CD4-positive, CD25-positive, alpha-beta regulatory T cell (primary cell): ENCODE measurements at regions not wholly inside any gene's neighbourhood (a gene's known extent, or its start where the extent isn't known, plus 50 kb on each side); places are given as distances from the start of the nearest gene placed in this dataset.

Experiments
- ATAC-seq, 2 donors: fragments of 150-1000 bp; cut with Tn5 transposase; one replicate each; pipeline ENCODE4 v1.10.0; 2021; ENCODE audit warnings: low read depth in 2 of 2, moderate number of reproducible peaks in 2 of 2, moderate library complexity in 1 of 2
- DNase-seq, 3 donors: peaks; one replicate each; pipeline versions ENCODE4 v3.0.0 to v3.0.0-alpha.2; 2012 to 2022; ENCODE audit warnings: mixed read lengths in 1 of 3
- H3K27ac ChIP-seq: one replicate; pipeline ENCODE4 v1.7.0; 2013; ENCODE audit warnings: mild to moderate bottlenecking, low read length; ENCODE audit not compliant: insufficient read depth, poor library complexity, severe bottlenecking
- H3K27me3 ChIP-seq: one replicate; pipeline ENCODE4 v1.7.0; 2013; ENCODE audit warnings: low read length; ENCODE audit not compliant: control insufficient read depth, insufficient read depth
- H3K36me3 ChIP-seq: one replicate; pipeline ENCODE4 v1.7.0; 2013; ENCODE audit warnings: mild to moderate bottlenecking, low read length, moderate library complexity; ENCODE audit not compliant: control insufficient read depth, insufficient read depth
- H3K4me1 ChIP-seq: 2 replicates; pipeline ENCODE4 v1.7.0; 2013; ENCODE audit warnings: mild to moderate bottlenecking, low read length; ENCODE audit not compliant: insufficient read depth, control insufficient read depth, poor library complexity, severe bottlenecking
- H3K4me3 ChIP-seq: one replicate; pipeline ENCODE4 v1.7.0; 2013; ENCODE audit warnings: low read depth, mild to moderate bottlenecking, low read length, moderate library complexity
- H3K9me3 ChIP-seq, 2 experiments: 1 replicate in 1 of 2; 2 replicates in 1 of 2; pipeline ENCODE4 v1.7.0; 2013; ENCODE audit warnings: low read length in 2 of 2, mild to moderate bottlenecking in 1 of 2, moderate library complexity in 1 of 2; ENCODE audit not compliant: control insufficient read depth in 2 of 2
- H3K27ac Mint-ChIP-seq, 3 donors: one replicate each; pipeline ENCODE4 v1.8.0; 2020 to 2022; ENCODE audit warnings: mild to moderate bottlenecking in 3 of 3, mixed read lengths in 3 of 3, moderate library complexity in 2 of 3
- H3K27me3 Mint-ChIP-seq: one replicate; pipeline ENCODE4 v1.8.0; 2022; ENCODE audit warnings: mild to moderate bottlenecking, mixed read lengths
- H3K36me3 Mint-ChIP-seq: one replicate; pipeline ENCODE4 v1.8.0; 2020; ENCODE audit warnings: mixed read lengths
- H3K4me1 Mint-ChIP-seq, 4 donors: one replicate each; pipeline ENCODE4 v1.8.0; 2020 to 2022; ENCODE audit warnings: mixed read lengths in 4 of 4, mild to moderate bottlenecking in 1 of 4
- H3K4me3 Mint-ChIP-seq, 4 donors: one replicate each; pipeline ENCODE4 v1.8.0; 2020 to 2022; ENCODE audit warnings: mild to moderate bottlenecking in 4 of 4, mixed read lengths in 4 of 4, moderate library complexity in 3 of 4
- H3K9me3 Mint-ChIP-seq, 7 donors: one replicate each; pipeline ENCODE4 v1.8.0; 2020 to 2022; ENCODE audit warnings: mixed read lengths in 7 of 7, mild to moderate bottlenecking in 3 of 7, moderate library complexity in 2 of 7

GRCh38 chr4:170627418-170627817 lies 537.7 kb upstream of the AADAT start:
- no peak for ATAC-seq
- Mint-ChIP-seq H3K27ac (no peak overlapping the region), H3K27me3 (no peaks in the 10 kb centered on the region), H3K36me3 (no peaks in the 10 kb centered on the region), H3K4me1 (no peaks in the 10 kb centered on the region), H3K4me3 (no peak overlapping the region), H3K9me3 (peaks cover 5 to 51% (median 17%) of the 10 kb centered on the region in 7 donors)
- Histone ChIP-seq H3K4me1 (no peaks in the 10 kb centered on the region), H3K27ac (no peak overlapping the region), H3K4me3 (no peak overlapping the region), H3K9me3 (peaks cover 5 to 15% of the 10 kb centered on the region in 2 experiments), H3K36me3 (no peaks in the 10 kb centered on the region), H3K27me3 (no peaks in the 10 kb centered on the region)
- DNase-seq, result no peak

DNA sequence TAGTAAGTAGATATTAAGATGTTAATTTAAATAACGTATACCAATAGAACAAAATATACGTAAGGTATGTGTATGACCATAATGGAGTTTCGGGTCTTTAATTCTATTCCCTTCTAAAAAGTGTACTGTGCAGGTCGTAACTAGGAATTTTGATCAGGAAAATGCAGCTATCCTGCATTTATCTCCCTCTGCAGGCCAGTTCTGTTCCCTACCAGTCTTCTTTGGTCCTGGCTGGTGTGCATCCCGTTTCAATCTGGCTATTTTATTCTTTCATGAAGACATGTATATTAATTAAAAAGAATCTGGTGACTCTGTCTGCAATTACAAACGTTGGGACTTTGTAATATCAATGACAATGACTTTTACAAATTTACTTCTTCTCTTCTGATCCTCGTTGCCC lies 534.1 kb upstream of the AADAT start:
- no peak for DNase-seq
- no peak overlapping the region for H3K4me3 Mint-ChIP-seq
- no peaks in the 10 kb centered on the region for H3K4me1 Mint-ChIP-seq
- Histone ChIP-seq H3K36me3 (no peaks in the 10 kb centered on the region), H3K9me3 (no peaks in the 10 kb centered on the region), H3K27ac (no peak overlapping the region), H3K4me3 (no peak overlapping the region), H3K4me1 (no peaks in the 10 kb centered on the region), H3K27me3 (no peaks in the 10 kb centered on the region)
- ATAC-seq, result no peak
- no peak overlapping the region for H3K27ac Mint-ChIP-seq
- H3K36me3 Mint-ChIP-seq, result no peaks in the 10 kb centered on the region
- peaks cover under 1 to 29% (median 4%) of the 10 kb centered on the region in 7 donors for H3K9me3 Mint-ChIP-seq
- no peaks in the 10 kb centered on the region for H3K27me3 Mint-ChIP-seq

- Mint-ChIP-seq H3K9me3 (peaks cover 0 to 20% (median 6%) of the 10 kb centered on the region in 7 donors), H3K27ac (no peak overlapping the region), H3K4me1 (no peaks in the 10 kb centered on the region), H3K27me3 (no peaks in the 10 kb centered on the region), H3K36me3 (no peaks in the 10 kb centered on the region), H3K4me3 (no peak overlapping the region)
- H3K9me3 ChIP-seq, result no peaks in the 10 kb centered on the region
- H3K27ac ChIP-seq, result no peak overlapping the region
- no peaks in the 10 kb centered on the region for H3K36me3 ChIP-seq
- H3K4me1 ChIP-seq, result no peaks in the 10 kb centered on the region
- DNase-seq (no peak), ATAC-seq (no peak)
- no peaks in the 10 kb centered on the region for H3K27me3 ChIP-seq
- H3K4me3 ChIP-seq, result no peak overlapping the region
These were observed 520.7 kb upstream of the AADAT start for GRCh38 chr4:170610434-170610833.

DNA sequence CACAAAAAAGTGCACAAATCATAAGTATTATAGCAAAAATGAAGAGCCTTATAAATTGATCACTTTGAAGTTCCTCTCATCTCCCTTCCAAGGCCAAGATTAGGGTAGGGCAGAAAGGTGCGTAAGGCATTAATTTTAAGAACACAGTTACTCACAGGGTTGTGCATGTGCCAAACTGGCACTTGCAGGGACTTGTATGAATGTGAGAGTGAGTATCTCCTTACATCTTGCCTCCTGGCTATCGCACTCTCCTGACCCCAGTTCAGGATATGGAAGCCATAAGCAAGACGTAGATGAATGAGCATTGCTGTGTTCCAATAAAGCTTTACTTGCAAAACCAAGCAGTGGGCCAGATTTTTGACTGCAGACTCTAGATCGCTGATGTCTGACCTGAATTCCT lies 510.1 kb upstream of the AADAT start:
- Mint-ChIP-seq H3K36me3 (no peaks in the 10 kb centered on the region), H3K4me3 (no peak overlapping the region), H3K4me1 (no peaks in the 10 kb centered on the region), H3K27ac (no peak overlapping the region), H3K27me3 (no peaks in the 10 kb centered on the region), H3K9me3 (peaks cover 1 to 29% (median 3%) of the 10 kb centered on the region in 7 donors)
- Histone ChIP-seq H3K27ac (no peak overlapping the region), H3K27me3 (no peaks in the 10 kb centered on the region), H3K4me1 (no peaks in the 10 kb centered on the region), H3K9me3 (peaks cover 0 to 13% of the 10 kb centered on the region in 2 experiments), H3K36me3 (no peaks in the 10 kb centered on the region), H3K4me3 (no peak overlapping the region)
- ATAC-seq, result no peak
- DNase-seq, result no peak

- no peaks in the 10 kb centered on the region for H3K27me3 ChIP-seq
- Mint-ChIP-seq H3K27me3 (no peaks in the 10 kb centered on the region), H3K4me3 (no peak overlapping the region), H3K4me1 (no peaks in the 10 kb centered on the region), H3K9me3 (peaks cover 0 to 39% (median 5%) of the 10 kb centered on the region in 7 donors), H3K27ac (no peak overlapping the region), H3K36me3 (no peaks in the 10 kb centered on the region)
- no peak overlapping the region for H3K4me3 ChIP-seq
- peaks cover 0 to 3% of the 10 kb centered on the region in 2 experiments for H3K9me3 ChIP-seq
- H3K36me3 ChIP-seq, result no peaks in the 10 kb centered on the region
- DNase-seq (no peak), ATAC-seq (no peak)
- H3K27ac ChIP-seq, result no peak overlapping the region
- H3K4me1 ChIP-seq, result no peaks in the 10 kb centered on the region
These were observed 501.3 kb upstream of the AADAT start for GRCh38 chr4:170591076-170591475.

DNA sequence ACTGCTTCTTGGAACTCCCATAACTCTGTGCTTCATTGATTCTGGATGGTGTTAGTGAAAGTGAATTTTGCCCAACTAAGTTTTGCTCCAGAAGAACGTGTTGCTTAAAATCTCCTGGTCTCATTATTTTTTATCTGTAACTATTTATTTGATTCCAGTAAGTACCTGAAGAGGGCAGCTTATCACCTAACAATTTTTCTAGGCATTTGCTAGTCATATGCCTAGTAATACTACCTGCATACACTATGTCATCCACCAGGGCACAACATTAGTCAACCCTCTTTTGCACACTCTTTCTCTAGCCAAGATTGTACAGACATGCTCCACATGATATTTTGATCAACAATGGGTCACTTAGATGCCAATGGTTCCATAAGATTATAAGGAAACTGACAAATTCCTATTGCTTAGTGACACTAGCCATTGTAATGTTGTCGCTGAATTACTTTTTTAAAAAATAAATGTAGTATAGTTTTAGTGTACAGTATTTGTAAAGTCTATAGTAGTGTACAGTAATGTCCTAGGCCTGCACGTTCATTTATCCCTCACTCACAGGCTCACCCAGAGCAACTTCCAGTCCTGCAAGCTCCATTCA lies 499.9 kb upstream of the AADAT start:
- Histone ChIP-seq H3K36me3 (no peaks in the 10 kb centered on the region), H3K27me3 (no peaks in the 10 kb centered on the region), H3K4me3 (no peak overlapping the region), H3K9me3 (peaks cover 0 to 3% of the 10 kb centered on the region in 2 experiments), H3K27ac (no peak overlapping the region), H3K4me1 (no peaks in the 10 kb centered on the region)
- Mint-ChIP-seq H3K4me1 (no peaks in the 10 kb centered on the region), H3K27ac (no peak overlapping the region), H3K9me3 (peaks cover 0 to 27% (median 5%) of the 10 kb centered on the region in 7 donors), H3K4me3 (no peak overlapping the region), H3K27me3 (no peaks in the 10 kb centered on the region), H3K36me3 (no peaks in the 10 kb centered on the region)
- no peak for ATAC-seq
- no peak for DNase-seq

GRCh38 chr4:170581969-170582368 lies 492.2 kb upstream of the AADAT start:
- Mint-ChIP-seq H3K9me3 (peaks cover 1 to 23% (median 8%) of the 10 kb centered on the region in 7 donors), H3K4me1 (no peaks in the 10 kb centered on the region), H3K27me3 (no peaks in the 10 kb centered on the region), H3K4me3 (no peak overlapping the region), H3K27ac (no peak overlapping the region), H3K36me3 (no peaks in the 10 kb centered on the region)
- H3K27me3 ChIP-seq, result no peaks in the 10 kb centered on the region
- DNase-seq (no peak), ATAC-seq (no peak)
- H3K4me3 ChIP-seq, result no peak overlapping the region
- H3K27ac ChIP-seq, result no peak overlapping the region
- no peaks in the 10 kb centered on the region for H3K4me1 ChIP-seq
- H3K9me3 ChIP-seq, result peaks cover 0 to 8% of the 10 kb centered on the region in 2 experiments
- H3K36me3 ChIP-seq, result no peaks in the 10 kb centered on the region

GRCh38 chr4:170581322-170581721 lies 491.6 kb upstream of the AADAT start:
- Histone ChIP-seq H3K36me3 (no peaks in the 10 kb centered on the region), H3K4me3 (no peak overlapping the region), H3K4me1 (no peaks in the 10 kb centered on the region), H3K27ac (no peak overlapping the region), H3K9me3 (peaks cover 0 to 8% of the 10 kb centered on the region in 2 experiments), H3K27me3 (no peaks in the 10 kb centered on the region)
- Mint-ChIP-seq H3K4me1 (no peaks in the 10 kb centered on the region), H3K27me3 (no peaks in the 10 kb centered on the region), H3K36me3 (no peaks in the 10 kb centered on the region), H3K4me3 (no peak overlapping the region), H3K9me3 (peaks cover 1 to 23% (median 8%) of the 10 kb centered on the region in 7 donors), H3K27ac (no peak overlapping the region)
- ATAC-seq (no peak), DNase-seq (no peak)
